HepG2 (cell line): ENCODE measurements at regions not wholly inside any gene's neighbourhood (a gene's known extent, or its start where the extent isn't known, plus 50 kb on each side); places are given as distances from the start of the nearest gene placed in this dataset.

Experiments
- ATAC-seq: fragments of 200-7000 bp; cut with Tn5 transposase; 3 replicates; pipeline ENCODE4 v1.9.1; 2020; ENCODE audit warnings: mild to moderate bottlenecking, moderate library complexity
- BruUV-seq: library from RNA; stranded (reverse); fragments of 400-500 nt; replicated peaks from 2 replicates; lab custom pipeline; 2021; lab: Mats Ljungman, UMichigan
- CTCF ChIA-PET: fragments of 300-600 bp; formaldehyde crosslinking; extraction: SDS; loops from one replicate; lab custom pipeline; 2021; ENCODE audit warnings: low total read pairs, inconsistent platforms, low intra/inter-chr PET ratio; lab: Yijun Ruan, JAX
- POLR2A ChIA-PET: fragments of 350-600 bp; sonication (Branson Sonifier 250); formaldehyde crosslinking; loops from one replicate; lab custom pipeline; 2020; ENCODE audit warnings: antibody characterized with exemption, inconsistent platforms; lab: Yijun Ruan, JAX
- DNase-seq: peaks from one replicate; pipeline ENCODE4 v3.0.0-alpha.2; 2015; ENCODE audit warnings: low spot score
- FAIRE-seq: peaks from 3 replicates; lab custom pipeline; 2011; peaks lifted over from hg19 to GRCh38; lab: Jason Lieb, UNC
- H2AFZ ChIP-seq: one replicate; pipeline ENCODE4 v1.6.1; 2011; ENCODE audit warnings: low read length, inconsistent platforms
- H3K27ac ChIP-seq: fragments of 300-600 bp; 3 replicates; pipeline ENCODE4 v1.8.0; 2011; ENCODE audit warnings: mixed run types, mild to moderate bottlenecking, mixed read lengths, low read length, inconsistent platforms; ENCODE audit not compliant: insufficient read depth; ENCODE audit errors: extremely low read length
- H3K27me3 ChIP-seq, 2 experiments: fragments of 200-600 bp in 1 of 2; 2 replicates in 1 of 2; 3 replicates in 1 of 2; pipeline versions ENCODE4 v1.6.0 to v1.8.0; 2011; ENCODE audit warnings: low read length in 2 of 2, mild to moderate bottlenecking in 2 of 2, moderate library complexity in 2 of 2, inconsistent platforms in 1 of 2; ENCODE audit not compliant: insufficient read depth in 2 of 2, control insufficient read depth in 1 of 2
- H3K36me3 ChIP-seq, 2 experiments: fragments of 200-600 bp in 1 of 2; replicated peaks in 1 of 2; 2 replicates in 1 of 2; 3 replicates in 1 of 2; pipeline versions ENCODE4 v1.5.1 to v1.8.0; 2011; ENCODE audit warnings: low read length in 2 of 2, inconsistent platforms in 1 of 2; ENCODE audit not compliant: insufficient read depth in 2 of 2, control insufficient read depth in 1 of 2
- H3K4me1 ChIP-seq: 2 replicates; pipeline ENCODE4 v1.5.1; 2012; ENCODE audit warnings: low read length, inconsistent platforms; ENCODE audit not compliant: insufficient read depth
- H3K4me2 ChIP-seq: 2 replicates; pipeline ENCODE4 v1.6.0; 2011; ENCODE audit warnings: low read depth, low read length, inconsistent platforms
- H3K4me3 ChIP-seq, 3 experiments: fragments of 200-600 bp in 1 of 3; sonication (generic), shearing (Covaris generic) in 1 of 3; replicated peaks in 1 of 3; 2 replicates each; pipeline ENCODE4 v1.5.1; 2011 to 2016; ENCODE audit warnings: low read length in 3 of 3, inconsistent platforms in 2 of 3, low read depth in 2 of 3, mild to moderate bottlenecking in 2 of 3, control low read depth in 1 of 3, mixed read lengths in 1 of 3; ENCODE audit not compliant: insufficient read depth in 1 of 3
- H3K79me2 ChIP-seq: one replicate; pipeline ENCODE4 v1.6.1; 2011; ENCODE audit warnings: low read length, inconsistent platforms; ENCODE audit not compliant: insufficient read depth
- H3K9ac ChIP-seq: 2 replicates; pipeline ENCODE4 v1.6.0; 2011; ENCODE audit warnings: mild to moderate bottlenecking, low read depth, low read length, inconsistent platforms; ENCODE audit not compliant: insufficient read depth
- H3K9me3 ChIP-seq: 2 replicates; pipeline ENCODE4 v1.5.1; 2012; ENCODE audit warnings: mild to moderate bottlenecking, low read length
- H4K20me1 ChIP-seq: 2 replicates; pipeline ENCODE4 v1.6.0; 2011; ENCODE audit warnings: inconsistent platforms, mild to moderate bottlenecking, low read length, moderate library complexity; ENCODE audit not compliant: insufficient read depth
- BCL3 ChIP-seq: sonication (generic); formaldehyde crosslinking; IDR thresholded peaks from 2 replicates; pipeline ENCODE4 v1.5.1; 2020; ENCODE audit warnings: mild to moderate bottlenecking, missing genetic modification reagents, moderate library complexity
- FOXP4 ChIP-seq: sonication (generic); formaldehyde crosslinking; IDR thresholded peaks from 2 replicates; pipeline ENCODE4 v1.4.0; 2020; ENCODE audit warnings: missing genetic modification reagents
- HMG20A ChIP-seq: IDR thresholded peaks from 2 replicates; pipeline ENCODE4 v1.6.1; 2016; ENCODE audit warnings: borderline replicate concordance
- IRF1 ChIP-seq: sonication (generic); formaldehyde crosslinking; IDR thresholded peaks from 2 replicates; pipeline ENCODE4 v1.4.0; 2020; ENCODE audit warnings: low read depth, mild to moderate bottlenecking, missing genetic modification reagents
- NCOA2 ChIP-seq: sonication (generic); formaldehyde crosslinking; IDR thresholded peaks from 2 replicates; pipeline ENCODE4 v1.8.0; 2022; ENCODE audit warnings: inconsistent platforms
- TCF7 ChIP-seq: sonication (generic); IDR thresholded peaks from 2 replicates; pipeline ENCODE4 v1.6.1; 2016; ENCODE audit warnings: antibody characterized with exemption, low read depth
- TMF1 ChIP-seq: sonication (generic); formaldehyde crosslinking; IDR thresholded peaks from 2 replicates; pipeline ENCODE4 v1.8.1; 2022; ENCODE audit warnings: low read depth, missing genetic modification reagents
- ZNF234 ChIP-seq: sonication (generic); formaldehyde crosslinking; conservative IDR thresholded peaks from 2 replicates; pipeline ENCODE4 v1.5.1; 2020; ENCODE audit warnings: mild to moderate bottlenecking, missing genetic modification reagents
- ZNF34 ChIP-seq: sonication (generic); formaldehyde crosslinking; IDR thresholded peaks from 2 replicates; pipeline ENCODE4 v1.4.0; 2020; ENCODE audit warnings: mild to moderate bottlenecking, missing genetic modification reagents, borderline replicate concordance
- ZNF557 ChIP-seq: sonication (generic); formaldehyde crosslinking; IDR thresholded peaks from 2 replicates; pipeline ENCODE4 v1.4.0; 2020; ENCODE audit warnings: missing genetic modification reagents
- ZNF644 ChIP-seq: IDR thresholded peaks from 2 replicates; pipeline ENCODE4 v1.6.1; 2016; ENCODE audit warnings: low read depth
- in situ Hi-C: cut with HindIII; loops from 2 replicates; pipeline ENCODE4 v1.10.0; 2017; ENCODE audit warnings: low pct_unique_long_range_greater_than_20kb; ENCODE audit not compliant: extremely low pct_ligation_motif_present
- intact Hi-C: fragments of 100-400 bp; cut with micrococcal nuclease; formaldehyde crosslinking; loops from one replicate; pipeline ENCODE4 v1.10.0; 2022; ENCODE audit not compliant: unreplicated experiment

GRCh38 chr3:110928016-110928662 lies 143.5 kb upstream of the NECTIN3 start (continued):
- peak; percentile 31; the same call in 1 of the 2 replicates for TF ChIP-seq FOXP4 (CRISPR knock-in tag)
- peak; percentile 79 for TF ChIP-seq NCOA2
- peak; percentile 36; the same call in 1 of the 2 replicates for TF ChIP-seq TCF7
- no peak for TF ChIP-seq ZNF234
- TF ChIP-seq HMG20A (CRISPR knock-in tag): peak; percentile 82; the same call in 1 of the 2 replicates

- FAIRE-seq: no peak
- POLR2A ChIA-PET: no interaction called here
- in situ Hi-C loops: loop anchor here (10.0 kb wide), 1 partner anchor 155 kb away; no protein-coding TSS in a partner anchor
Measured at GRCh38 chr3:110929816-110930215, 141.8 kb upstream of the NECTIN3 start.

More at GRCh38 chr3:110929816-110930215, 141.8 kb upstream of the NECTIN3 start:
- DNase-seq (no peak), ATAC-seq (no peak)
- no peaks in the 10 kb centered on the region for H3K27me3 ChIP-seq
- no peak overlapping the region for H3K9ac ChIP-seq
- no peaks in the 10 kb centered on the region for H3K36me3 ChIP-seq
- H3K79me2 ChIP-seq: no peaks in the 10 kb centered on the region
- no peak overlapping the region for H3K27ac ChIP-seq
- intact Hi-C loops: no loop called here
- H3K4me2 ChIP-seq: no peak overlapping the region
- TF ChIP-seq TMF1 (CRISPR knock-in tag) (no peak), ZNF644 (CRISPR knock-in tag) (no peak), IRF1 (no peak), ZNF557 (no peak), ZNF34 (no peak), BCL3 (CRISPR knock-in tag) (no peak)
- BruUV-seq: no TSS peak
- no peak overlapping the region for H3K4me3 ChIP-seq
- CTCF ChIA-PET: no interaction called here
- no peaks in the 10 kb centered on the region for H4K20me1 ChIP-seq
- peaks cover 36% of the 10 kb centered on the region for H3K4me1 ChIP-seq
- H2AFZ ChIP-seq: no peak overlapping the region
- H3K9me3 ChIP-seq: no peaks in the 10 kb centered on the region
